Glomerular visceral epithelial cell (primary cell): ENCODE measurements at regions not wholly inside any gene's neighbourhood (a gene's known extent, or its start where the extent isn't known, plus 50 kb on each side); places are given as distances from the start of the nearest gene placed in this dataset.

ENCODE experiments used
- DNase-seq: peaks from one replicate; pipeline ENCODE4 v3.0.0-alpha.2; 2016; ENCODE audit errors: extremely low spot score

DNA sequence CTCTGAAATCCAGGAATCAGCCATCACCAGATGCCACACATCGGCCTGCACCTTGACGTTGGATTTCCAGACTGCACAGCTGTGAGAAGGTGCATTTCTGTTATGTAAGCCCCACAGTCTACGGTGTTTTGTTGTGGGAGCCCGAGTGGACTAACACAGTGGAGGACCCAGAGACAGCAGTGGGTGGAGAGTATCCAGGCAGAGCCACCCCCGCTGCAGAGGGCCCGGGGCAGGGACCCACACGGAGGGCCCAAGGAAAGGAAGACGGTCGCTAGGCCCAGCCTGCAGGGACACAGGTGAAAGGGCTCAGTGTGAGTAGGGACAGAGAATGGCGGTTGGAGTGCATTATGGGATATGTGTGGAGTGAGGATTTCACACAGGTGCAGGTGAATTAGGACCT lies 288.3 kb upstream of the AJAP1 start:
- no peak for DNase-seq

GRCh38 chr1:4367230-4367777 lies 287.1 kb upstream of the AJAP1 start:
- DNase-seq, result no peak

DNA sequence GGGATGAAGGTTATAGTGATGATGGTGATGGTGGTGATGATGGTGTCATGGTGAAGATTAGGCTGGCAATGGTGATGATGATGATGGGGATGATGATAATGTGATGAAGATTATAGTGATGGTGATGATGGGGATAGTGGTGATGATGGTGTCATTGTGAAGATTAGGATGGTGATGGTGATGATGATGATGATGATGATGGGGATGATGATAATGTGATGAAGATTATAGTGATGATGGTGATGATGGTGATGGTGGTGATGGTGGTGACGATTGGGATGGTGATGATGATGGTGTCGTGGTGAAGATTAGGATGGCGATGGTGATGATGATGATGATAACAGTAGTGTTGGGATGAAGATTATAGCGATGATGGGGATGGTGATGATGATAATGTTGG lies 285.1 kb upstream of the AJAP1 start:
- no peak for DNase-seq

GRCh38 chr1:4371849-4372248 lies 282.6 kb upstream of the AJAP1 start:
- no peak for DNase-seq

DNA sequence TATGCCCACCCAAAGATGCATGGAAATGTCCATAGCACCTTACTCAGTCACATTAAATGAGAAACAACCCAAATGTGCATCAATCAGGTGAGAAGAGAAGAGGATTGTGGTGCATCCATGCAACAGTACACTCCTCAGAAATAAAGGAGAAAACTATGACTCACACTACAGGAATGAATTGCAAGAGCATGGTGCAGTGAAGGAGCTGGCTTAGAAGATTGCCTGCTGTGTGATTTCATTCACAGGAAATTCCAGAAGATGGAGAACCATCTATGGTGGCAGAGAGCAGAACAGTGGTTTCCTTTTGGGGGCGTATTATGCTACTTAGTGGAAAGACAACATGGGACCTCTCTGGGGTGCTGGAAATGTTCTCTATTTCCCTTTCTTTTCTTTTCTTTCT lies 278.6 kb upstream of the AJAP1 start:
- no peak for DNase-seq

DNA sequence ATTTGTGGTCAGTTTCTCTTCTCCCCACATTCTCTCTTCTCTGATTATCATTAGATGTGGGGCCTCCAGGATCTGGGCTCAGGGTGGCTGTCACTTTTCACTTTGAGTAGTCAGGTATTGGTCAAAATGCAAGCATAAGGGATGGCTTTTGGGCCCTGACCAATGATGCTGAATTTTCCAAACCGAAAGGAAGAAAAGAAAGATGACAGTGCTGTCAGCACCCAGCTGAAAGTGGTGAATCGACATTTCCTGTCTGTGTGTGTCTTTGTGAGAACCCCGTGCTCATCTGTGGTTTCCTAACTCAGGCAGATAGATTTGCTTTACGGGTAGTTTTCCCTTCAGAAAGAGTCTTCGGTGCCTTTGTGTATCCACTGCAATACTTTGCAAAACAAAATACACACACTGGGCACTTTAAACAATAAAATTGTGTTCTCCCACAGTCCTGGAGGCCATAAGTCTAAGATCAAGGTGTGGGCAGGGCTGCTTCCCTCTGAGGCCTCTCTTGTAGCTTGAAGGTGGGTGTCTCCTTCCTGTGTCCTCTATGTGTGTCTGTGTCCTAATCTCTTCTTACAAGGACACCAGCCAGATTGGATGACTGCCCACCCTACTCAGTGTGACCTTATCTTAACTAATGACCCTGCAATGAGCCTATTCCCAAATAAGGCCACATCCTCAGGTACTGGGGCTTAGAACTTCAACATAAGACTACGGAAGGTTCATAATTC lies 274.8 kb upstream of the AJAP1 start:
- DNase-seq, result no peak

- DNase-seq, result no peak
Observed at GRCh38 chr1:4380564-4381168, 273.7 kb upstream of the AJAP1 start.

DNA sequence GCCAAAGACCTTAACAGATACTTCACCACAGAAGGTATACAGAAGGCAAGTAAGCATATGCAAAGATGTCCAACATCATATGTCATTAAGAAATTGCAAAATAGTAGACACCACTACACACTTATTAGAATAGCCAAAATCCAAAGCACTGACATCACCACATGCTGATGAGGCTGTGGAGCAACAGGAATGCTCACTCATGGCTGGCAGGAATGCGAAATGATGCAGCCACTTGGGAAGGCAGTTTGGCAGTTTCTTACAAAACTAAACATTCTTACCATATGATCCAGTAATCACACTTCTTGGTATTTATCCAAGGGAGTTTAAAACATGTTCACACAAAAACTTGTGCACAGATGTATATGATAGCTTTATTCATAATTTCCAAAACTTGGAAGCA lies 261.2 kb upstream of the AJAP1 start:
- DNase-seq, result no peak

DNA sequence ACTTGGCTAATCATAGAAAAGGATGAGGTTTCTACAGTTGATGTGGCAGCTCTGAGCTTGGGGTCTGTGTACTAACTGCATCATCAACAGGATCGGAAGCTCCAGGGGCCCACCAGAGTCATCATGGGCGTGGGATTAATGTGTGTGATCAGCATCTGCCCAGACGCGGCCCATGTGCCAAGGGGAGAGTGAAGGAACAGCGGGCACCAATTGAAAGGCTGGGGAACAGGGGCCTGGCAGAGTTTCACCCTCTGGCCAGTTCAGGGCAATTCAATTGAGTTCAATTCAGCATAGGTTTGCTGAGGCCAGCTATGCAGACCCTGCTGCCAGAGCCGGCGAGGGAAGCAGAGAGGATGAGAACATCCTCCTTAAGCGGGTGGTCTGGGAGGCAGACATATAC lies 260.0 kb upstream of the AJAP1 start:
- no peak for DNase-seq

DNA sequence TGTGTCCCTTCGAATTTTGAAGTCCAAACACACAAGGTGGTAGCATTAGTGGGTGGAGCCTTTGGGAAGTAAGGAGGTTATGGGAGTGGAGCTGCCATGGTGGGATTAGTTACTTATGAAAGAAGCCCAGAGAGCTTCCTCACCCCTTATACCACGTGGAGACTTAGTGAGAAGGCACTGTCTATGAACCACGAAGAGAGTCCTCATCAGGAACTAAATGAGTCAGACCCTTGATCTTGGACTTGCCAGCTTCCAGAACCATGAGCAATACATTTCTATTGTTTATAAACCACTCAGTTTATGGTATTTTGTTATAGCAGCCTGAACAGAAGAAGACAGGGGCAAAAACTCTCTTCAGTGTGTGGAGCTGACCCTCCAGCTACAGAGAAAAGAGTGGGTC lies 259.3 kb upstream of the AJAP1 start:
- no peak for DNase-seq

- DNase-seq, result no peak
Observed at GRCh38 chr1:4395676-4396075, 258.7 kb upstream of the AJAP1 start.

- DNase-seq, result no peak
Observed at GRCh38 chr1:4396551-4396950, 257.9 kb upstream of the AJAP1 start.

DNA sequence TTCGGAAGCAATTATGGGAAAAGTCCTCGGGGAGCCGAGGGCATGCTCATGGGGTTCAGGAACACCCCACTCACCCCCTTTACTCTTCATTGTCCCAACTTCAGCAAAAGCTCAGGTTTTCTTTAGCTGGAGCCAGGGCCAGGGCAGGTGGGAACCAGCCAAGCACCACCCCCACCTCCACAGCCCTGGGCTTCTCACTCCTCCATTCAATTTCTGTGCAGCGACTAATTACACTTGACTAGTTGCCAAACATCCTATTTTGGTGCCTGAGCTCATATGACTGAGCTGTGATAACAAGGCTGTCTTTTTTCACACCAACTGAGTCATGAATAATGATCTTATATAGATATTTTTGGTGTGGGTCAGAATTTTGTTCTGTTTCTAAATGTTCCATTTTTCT lies 257.2 kb upstream of the AJAP1 start:
- DNase-seq, result no peak

GRCh38 chr1:4402032-4402431 lies 252.4 kb upstream of the AJAP1 start:
- DNase-seq, result no peak

DNA sequence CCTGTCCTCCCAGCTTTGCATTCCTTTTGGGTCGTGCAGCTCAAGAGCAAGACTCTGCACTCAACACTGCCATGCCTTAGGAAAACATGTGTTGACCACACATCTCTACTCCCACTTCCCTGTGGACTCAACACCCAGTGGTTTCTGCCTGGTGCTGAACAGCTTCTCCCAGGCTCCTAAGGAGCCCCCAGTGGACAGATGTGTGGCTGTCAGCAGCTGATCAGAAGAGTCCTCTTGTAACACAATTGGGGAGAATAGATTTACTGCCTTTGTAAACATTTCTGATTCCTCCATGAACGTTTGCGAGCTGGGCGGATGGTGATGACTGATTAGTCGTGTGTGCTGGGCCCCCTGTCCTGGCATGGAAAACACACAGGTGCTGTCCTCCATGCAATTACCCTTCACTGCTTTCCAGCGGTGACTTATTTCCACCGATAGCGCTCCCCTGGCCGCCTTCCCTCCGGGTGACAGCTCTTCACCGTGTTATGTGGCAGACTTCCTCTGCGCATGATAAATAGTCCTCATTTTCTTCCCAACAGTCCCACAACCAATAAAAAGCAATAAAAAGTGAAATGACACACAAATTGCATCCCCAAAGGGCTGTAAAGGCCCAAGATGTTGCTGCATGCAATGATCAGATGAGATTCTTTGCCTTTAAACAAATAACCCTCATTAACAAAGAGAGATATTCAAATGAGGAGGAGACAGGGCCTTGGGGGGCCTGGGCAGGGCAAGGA lies 249.4 kb upstream of the AJAP1 start:
- no peak for DNase-seq

GRCh38 chr1:4407851-4408250 lies 246.6 kb upstream of the AJAP1 start:
- no peak for DNase-seq

DNA sequence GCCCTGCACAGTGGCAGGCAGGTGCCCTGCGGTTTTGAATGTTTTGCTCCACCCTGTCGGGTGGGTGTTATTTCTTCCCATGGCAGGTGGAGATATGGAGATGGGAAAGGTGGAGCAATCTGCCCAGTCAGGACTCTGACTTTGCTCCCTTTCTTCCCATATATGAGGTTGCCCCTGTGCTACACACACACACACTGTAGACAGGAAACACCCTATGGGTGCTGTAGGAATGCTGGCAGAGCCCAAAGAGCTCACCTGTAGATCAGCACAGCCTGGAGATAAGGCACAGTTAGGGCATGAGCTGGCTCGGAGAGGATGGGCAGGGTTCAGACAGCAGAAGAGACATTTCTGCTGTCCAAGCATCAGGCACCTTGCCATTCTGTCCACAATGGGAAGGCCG lies 246.0 kb upstream of the AJAP1 start:
- no peak for DNase-seq

- DNase-seq, result no peak
Observed at GRCh38 chr1:4411862-4412261, 242.5 kb upstream of the AJAP1 start.

DNA sequence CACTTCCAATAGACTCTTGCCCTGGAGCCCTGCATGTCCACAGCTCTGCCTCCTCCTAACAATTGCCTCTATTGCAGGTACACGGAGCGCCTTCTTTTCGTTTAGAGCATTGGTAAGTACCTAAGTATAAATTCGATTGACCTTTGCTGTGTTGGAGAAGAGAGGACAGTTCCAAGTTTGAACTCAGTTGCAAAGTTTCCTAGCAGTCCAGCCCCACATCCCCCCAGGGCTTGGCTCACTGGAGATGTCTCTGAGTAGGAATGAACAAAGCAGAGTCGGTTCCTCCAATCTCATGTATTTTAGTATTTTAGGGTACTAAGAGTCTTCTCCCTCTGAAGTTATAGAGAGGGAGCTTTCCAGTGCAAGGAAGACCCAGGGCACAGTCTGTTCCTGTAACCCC lies 238.9 kb upstream of the AJAP1 start:
- DNase-seq, result no peak

DNA sequence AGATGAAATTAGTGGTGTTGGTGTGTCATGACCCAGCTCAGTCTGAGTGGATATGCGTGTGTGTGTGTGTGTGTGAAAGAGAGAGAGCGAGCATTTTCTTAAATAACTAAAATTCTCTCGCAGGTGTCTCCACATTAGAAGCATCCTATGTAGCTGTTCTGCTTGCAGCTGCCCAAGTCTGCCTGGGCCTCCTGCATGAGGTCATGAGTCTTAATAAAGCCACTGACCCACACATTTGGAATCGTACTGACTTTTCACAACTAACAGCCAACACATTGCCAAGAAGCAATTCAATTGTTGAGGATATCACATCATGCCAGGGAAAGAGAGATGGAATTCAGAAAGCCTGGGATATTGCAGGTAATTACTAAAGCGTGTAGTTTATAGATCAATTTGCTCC lies 238.2 kb upstream of the AJAP1 start:
- DNase-seq, result no peak

GRCh38 chr1:4418021-4418420 lies 236.4 kb upstream of the AJAP1 start:
- no peak for DNase-seq

- no peak for DNase-seq
Observed at GRCh38 chr1:4421986-4422385, 232.4 kb upstream of the AJAP1 start.
